IMR-90 (cell line): ENCODE measurements at regions not wholly inside any gene's neighbourhood (a gene's known extent, or its start where the extent isn't known, plus 50 kb on each side); places are given as distances from the start of the nearest gene placed in this dataset.

Experiments
- ATAC-seq: fragments of 200-7000 bp; cut with Tn5 transposase; 2 replicates; pipeline ENCODE4 v1.9.1; 2020; ENCODE audit warnings: low read depth, mild to moderate bottlenecking, moderate library complexity
- BruUV-seq: library from RNA; stranded (reverse); fragments of 400-500 nt; replicated peaks from 2 replicates; lab custom pipeline; 2021; lab: Mats Ljungman, UMichigan
- CTCF ChIA-PET: fragments of 300-600 bp; formaldehyde crosslinking; extraction: SDS; loops from one replicate; lab custom pipeline; 2021; ENCODE audit warnings: antibody characterized with exemption; lab: Yijun Ruan, JAX
- POLR2A ChIA-PET: fragments of 300-600 bp; sonication (Branson Sonifier 250); formaldehyde crosslinking; loops from one replicate; lab custom pipeline; 2022; ENCODE audit warnings: antibody characterized with exemption; ENCODE audit not compliant: unreplicated experiment; lab: Charles Lee
- DNase-seq: peaks from one replicate; pipeline ENCODE4 v3.0.0; 2013
- H2AFZ ChIP-seq: replicated peaks from 2 replicates; pipeline ENCODE3; 2013; ENCODE audit warnings: low read length, mild to moderate bottlenecking; ENCODE audit not compliant: poor library complexity
- H2AK5ac ChIP-seq: 2 replicates; pipeline ENCODE4 v1.6.1; 2013; ENCODE audit warnings: low read depth, low read length, inconsistent platforms
- H2AK9ac ChIP-seq: replicated peaks from 2 replicates; pipeline ENCODE3; 2013; ENCODE audit warnings: mild to moderate bottlenecking, low read depth, low read length, moderate library complexity; ENCODE audit not compliant: poor library complexity
- H2BK120ac ChIP-seq: 2 replicates; pipeline ENCODE4 v1.6.1; 2013; ENCODE audit warnings: low read depth, low read length, inconsistent platforms
- H2BK15ac ChIP-seq: 3 replicates; pipeline ENCODE4 v1.6.1; 2013; ENCODE audit warnings: low read depth, low read length, inconsistent platforms
- H2BK20ac ChIP-seq: 2 replicates; pipeline ENCODE4 v1.6.1; 2013; ENCODE audit warnings: low read depth, mild to moderate bottlenecking, inconsistent platforms, low read length, moderate library complexity
- H2BK5ac ChIP-seq: 2 replicates; pipeline ENCODE4 v1.6.1; 2013; ENCODE audit warnings: mild to moderate bottlenecking, low read depth, low read length, inconsistent platforms; ENCODE audit not compliant: poor library complexity, severe bottlenecking
- H3K14ac ChIP-seq: replicated peaks from 2 replicates; pipeline ENCODE4 v1.6.1; 2013; ENCODE audit warnings: low read depth, low read length, inconsistent platforms
- H3K18ac ChIP-seq: 2 replicates; pipeline ENCODE4 v1.6.1; 2013; ENCODE audit warnings: low read depth, low read length, control low read depth
- H3K23ac ChIP-seq: 2 replicates; pipeline ENCODE4 v1.6.1; 2013; ENCODE audit warnings: low read depth, low read length, inconsistent platforms
- H3K27ac ChIP-seq: 2 replicates; pipeline ENCODE4 v1.5.1; 2013; ENCODE audit warnings: mild to moderate bottlenecking, control low read depth, low read length; ENCODE audit not compliant: insufficient read depth
- H3K27me3 ChIP-seq: 2 replicates; pipeline ENCODE4 v1.6.1; 2013; ENCODE audit warnings: low read length; ENCODE audit not compliant: control insufficient read depth, insufficient read depth
- H3K36me3 ChIP-seq: 2 replicates; pipeline ENCODE4 v1.6.1; 2013; ENCODE audit warnings: low read length, mixed read lengths; ENCODE audit not compliant: control insufficient read depth, insufficient read depth
- H3K4ac ChIP-seq: 2 replicates; pipeline ENCODE4 v1.6.1; 2013; ENCODE audit warnings: low read depth, low read length, inconsistent platforms
- H3K4me1 ChIP-seq: 2 replicates; pipeline ENCODE4 v1.6.1; 2013; ENCODE audit warnings: low read length, mixed read lengths; ENCODE audit not compliant: control insufficient read depth, insufficient read depth
- H3K4me2 ChIP-seq: 2 replicates; pipeline ENCODE4 v1.6.1; 2013; ENCODE audit warnings: low read depth, mild to moderate bottlenecking, control low read depth, low read length, moderate library complexity
- H3K4me3 ChIP-seq: 2 replicates; pipeline ENCODE4 v1.5.1; 2013; ENCODE audit warnings: low read depth, mild to moderate bottlenecking, control low read depth, low read length, moderate library complexity; ENCODE audit not compliant: insufficient read depth
- H3K56ac ChIP-seq: 2 replicates; pipeline ENCODE4 v1.6.1; 2013; ENCODE audit warnings: low read length, inconsistent platforms; ENCODE audit not compliant: insufficient read depth; ENCODE audit errors: extremely low read depth
- H3K79me1 ChIP-seq, 2 experiments: 2 replicates each; pipeline ENCODE4 v1.6.1; 2013; ENCODE audit warnings: low read length in 2 of 2, inconsistent platforms in 1 of 2, low read depth in 1 of 2
- H3K9ac ChIP-seq: 2 replicates; pipeline ENCODE4 v1.6.1; 2013; ENCODE audit warnings: low read depth, low read length, control low read depth
- H3K9me1 ChIP-seq: 2 replicates; pipeline ENCODE4 v1.6.1; 2013; ENCODE audit warnings: low read length, inconsistent platforms; ENCODE audit not compliant: insufficient read depth
- H3K9me3 ChIP-seq: 2 replicates; pipeline ENCODE4 v1.6.1; 2013; ENCODE audit warnings: low read length; ENCODE audit not compliant: control insufficient read depth, insufficient read depth
- H4K20me1 ChIP-seq: 2 replicates; pipeline ENCODE4 v1.6.1; 2013; ENCODE audit warnings: low read length, inconsistent platforms; ENCODE audit not compliant: insufficient read depth
- H4K5ac ChIP-seq: 2 replicates; pipeline ENCODE4 v1.6.1; 2013; ENCODE audit warnings: mild to moderate bottlenecking, low read depth, low read length, control low read depth
- H4K8ac ChIP-seq, 2 experiments: 2 replicates each; pipeline ENCODE4 v1.6.1; 2013; ENCODE audit warnings: low read depth in 2 of 2, low read length in 2 of 2, control low read depth in 1 of 2, inconsistent platforms in 1 of 2
- H4K91ac ChIP-seq: 2 replicates; pipeline ENCODE4 v1.6.1; 2013; ENCODE audit warnings: low read depth, low read length, inconsistent platforms; ENCODE audit not compliant: insufficient read depth
- BHLHE40 ChIP-seq: fragments of 150-350 bp; IDR thresholded peaks from 2 replicates; pipeline ENCODE4 v1.6.1; 2016; ENCODE audit warnings: mild to moderate bottlenecking, low read depth, low read length
- CEBPB ChIP-seq: IDR thresholded peaks from 2 replicates; pipeline ENCODE4 v1.6.1; 2012; ENCODE audit warnings: low read depth, low read length, improper control_type of control experiment
- CHD1 ChIP-seq: IDR thresholded peaks from 2 replicates; pipeline ENCODE4 v1.6.1; 2012; ENCODE audit warnings: low read depth, low read length, improper control_type of control experiment
- FOS ChIP-seq: fragments of 150-350 bp; IDR thresholded peaks from 2 replicates; pipeline ENCODE4 v1.6.1; 2016; ENCODE audit warnings: low read depth, low read length
- MAFK ChIP-seq: IDR thresholded peaks from 2 replicates; pipeline ENCODE4 v1.6.1; 2012; ENCODE audit warnings: low read depth, low read length, improper control_type of control experiment
- MAZ ChIP-seq: IDR thresholded peaks from 2 replicates; pipeline ENCODE4 v1.6.1; 2012; ENCODE audit warnings: low read depth, mild to moderate bottlenecking, low read length, improper control_type of control experiment, moderate library complexity, borderline replicate concordance
- MXI1 ChIP-seq: IDR thresholded peaks from 2 replicates; pipeline ENCODE4 v1.6.1; 2012; ENCODE audit warnings: low read depth, mild to moderate bottlenecking, low read length, moderate library complexity, borderline replicate concordance
- NFE2L2 ChIP-seq: fragments of 150-350 bp; IDR thresholded peaks from 2 replicates; pipeline ENCODE4 v1.6.1; 2016; ENCODE audit warnings: low read depth, mild to moderate bottlenecking, low read length
- POLR2A ChIP-seq: IDR thresholded peaks from 2 replicates; pipeline ENCODE4 v1.6.1; 2012; ENCODE audit warnings: mild to moderate bottlenecking, low read depth, low read length
- RAD21 ChIP-seq: IDR thresholded peaks from 2 replicates; pipeline ENCODE4 v1.6.1; 2012; ENCODE audit warnings: low read length, improper control_type of control experiment
- RCOR1 ChIP-seq: IDR thresholded peaks from 2 replicates; pipeline ENCODE4 v1.6.1; 2012; ENCODE audit warnings: mild to moderate bottlenecking, low read length, improper control_type of control experiment; ENCODE audit not compliant: insufficient replicate concordance
- RFX5 ChIP-seq: IDR thresholded peaks from 2 replicates; pipeline ENCODE4 v1.8.0; 2012; ENCODE audit warnings: low read depth, mild to moderate bottlenecking, low read length, moderate library complexity
- SMC3 ChIP-seq: fragments of 150-350 bp; IDR thresholded peaks from 2 replicates; pipeline ENCODE4 v1.6.1; 2016; ENCODE audit warnings: low read depth, mild to moderate bottlenecking, antibody characterized with exemption, low read length, moderate library complexity
- WGBS, 2 experiments: methylation state at CpG; one replicate each; pipeline versions ENCODE4 v1.1.5 to v1.1.7; 2013; ENCODE audit warnings: missing lambda C conversion rate in 2 of 2; ENCODE audit not compliant: insufficient read length in 1 of 2; ENCODE audit errors: extremely low coverage in 2 of 2; 5-methylcytosine and 5-hydroxymethylcytosine counted together
- dilution Hi-C: fragments of 300-500 bp; cut with HindIII; formaldehyde crosslinking; loops from one replicate; pipeline ENCODE4 v1.14.3; 2018; ENCODE audit warnings: low sequenced_read_pairs; ENCODE audit not compliant: unreplicated experiment
- in situ Hi-C: fragments of 300-500 bp; cut with MboI; formaldehyde crosslinking; loops from 3 replicates; pipeline ENCODE4 v1.14.3; 2019; ENCODE audit warnings: low sequenced_read_pairs, inconsistent platforms, mixed read lengths
- intact Hi-C: fragments of 100-400 bp; cut with micrococcal nuclease; formaldehyde crosslinking; loops from 2 replicates; pipeline ENCODE4 v1.10.0; 2022
- TF ChIP-seq, protein P1 (sequence below): conservative IDR thresholded peaks from 2 replicates; pipeline ENCODE4 v1.5.1; 2012; ENCODE audit warnings: mild to moderate bottlenecking, low read depth, low read length, improper control_type of control experiment
- TF ChIP-seq, protein P2 (sequence below): fragments of 150-350 bp; IDR thresholded peaks from 2 replicates; pipeline ENCODE4 v1.6.1; 2017; ENCODE audit warnings: mild to moderate bottlenecking, antibody characterized with exemption, low read length, low read depth
- TF ChIP-seq, protein P3 (sequence below): fragments of 150-350 bp; IDR thresholded peaks from 2 replicates; pipeline ENCODE4 v1.6.1; 2016; ENCODE audit warnings: low read depth, mild to moderate bottlenecking, low read length, moderate library complexity, borderline replicate concordance

DNA sequence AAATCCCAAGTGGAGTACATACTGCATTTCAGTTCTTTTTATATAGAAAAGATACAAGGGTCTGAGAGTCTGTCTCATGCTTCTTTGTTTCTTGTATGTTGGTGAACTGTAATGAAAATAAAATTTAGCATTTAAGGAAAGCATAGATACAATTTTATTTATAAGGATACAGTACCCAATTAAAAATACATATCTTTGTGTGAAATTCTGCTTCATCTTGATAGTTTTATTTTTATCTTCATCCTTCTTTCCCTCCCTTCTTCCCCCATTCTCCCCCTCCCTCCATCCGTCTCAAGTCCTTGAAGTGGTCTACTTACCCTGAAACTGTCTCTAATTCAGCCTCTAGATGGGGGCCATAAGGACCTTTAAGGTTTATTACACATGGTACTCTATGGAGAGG is 359.8 kb downstream of the CDH7 start:
- H3K4ac ChIP-seq = no peak overlapping the region
- BruUV-seq = no TSS peak
- no peaks in the 10 kb centered on the region for H3K27me3 ChIP-seq
- H3K56ac ChIP-seq = no peak overlapping the region
- ChIA-PET CTCF (no interaction called here), POLR2A (no interaction called here)
- H3K18ac ChIP-seq = no peak overlapping the region
- no peaks in the 10 kb centered on the region for H3K9me1 ChIP-seq
- H3K9ac ChIP-seq = no peak overlapping the region
- H3K14ac ChIP-seq = no peak overlapping the region
- WGBS, 2 experiments = no CpG with 5 or more reads among the region's 1 CpG
- H2BK15ac ChIP-seq = no peak overlapping the region
- no peaks in the 10 kb centered on the region for H3K79me1 ChIP-seq
- H2BK5ac ChIP-seq = no peak overlapping the region
- no peaks in the 10 kb centered on the region for H3K36me3 ChIP-seq
- H3K9me3 ChIP-seq = peaks cover 3% of the 10 kb centered on the region; the same call in 1 of the 2 replicates
- H3K27ac ChIP-seq = no peak overlapping the region
- H2AK5ac ChIP-seq = no peak overlapping the region
- TF ChIP-seq, protein P1, sequence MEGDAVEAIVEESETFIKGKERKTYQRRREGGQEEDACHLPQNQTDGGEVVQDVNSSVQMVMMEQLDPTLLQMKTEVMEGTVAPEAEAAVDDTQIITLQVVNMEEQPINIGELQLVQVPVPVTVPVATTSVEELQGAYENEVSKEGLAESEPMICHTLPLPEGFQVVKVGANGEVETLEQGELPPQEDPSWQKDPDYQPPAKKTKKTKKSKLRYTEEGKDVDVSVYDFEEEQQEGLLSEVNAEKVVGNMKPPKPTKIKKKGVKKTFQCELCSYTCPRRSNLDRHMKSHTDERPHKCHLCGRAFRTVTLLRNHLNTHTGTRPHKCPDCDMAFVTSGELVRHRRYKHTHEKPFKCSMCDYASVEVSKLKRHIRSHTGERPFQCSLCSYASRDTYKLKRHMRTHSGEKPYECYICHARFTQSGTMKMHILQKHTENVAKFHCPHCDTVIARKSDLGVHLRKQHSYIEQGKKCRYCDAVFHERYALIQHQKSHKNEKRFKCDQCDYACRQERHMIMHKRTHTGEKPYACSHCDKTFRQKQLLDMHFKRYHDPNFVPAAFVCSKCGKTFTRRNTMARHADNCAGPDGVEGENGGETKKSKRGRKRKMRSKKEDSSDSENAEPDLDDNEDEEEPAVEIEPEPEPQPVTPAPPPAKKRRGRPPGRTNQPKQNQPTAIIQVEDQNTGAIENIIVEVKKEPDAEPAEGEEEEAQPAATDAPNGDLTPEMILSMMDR = no peak
- TF ChIP-seq MXI1 (no peak), FOS (no peak), MAZ (no peak), POLR2A (no peak), CHD1 (no peak), RAD21 (no peak), CEBPB (no peak), BHLHE40 (no peak), RFX5 (no peak), NFE2L2 (no peak), MAFK (no peak), SMC3 (no peak), RCOR1 (no peak)
- TF ChIP-seq, protein P2, sequence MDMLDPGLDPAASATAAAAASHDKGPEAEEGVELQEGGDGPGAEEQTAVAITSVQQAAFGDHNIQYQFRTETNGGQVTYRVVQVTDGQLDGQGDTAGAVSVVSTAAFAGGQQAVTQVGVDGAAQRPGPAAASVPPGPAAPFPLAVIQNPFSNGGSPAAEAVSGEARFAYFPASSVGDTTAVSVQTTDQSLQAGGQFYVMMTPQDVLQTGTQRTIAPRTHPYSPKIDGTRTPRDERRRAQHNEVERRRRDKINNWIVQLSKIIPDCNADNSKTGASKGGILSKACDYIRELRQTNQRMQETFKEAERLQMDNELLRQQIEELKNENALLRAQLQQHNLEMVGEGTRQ = no peak
- TF ChIP-seq, protein P3, sequence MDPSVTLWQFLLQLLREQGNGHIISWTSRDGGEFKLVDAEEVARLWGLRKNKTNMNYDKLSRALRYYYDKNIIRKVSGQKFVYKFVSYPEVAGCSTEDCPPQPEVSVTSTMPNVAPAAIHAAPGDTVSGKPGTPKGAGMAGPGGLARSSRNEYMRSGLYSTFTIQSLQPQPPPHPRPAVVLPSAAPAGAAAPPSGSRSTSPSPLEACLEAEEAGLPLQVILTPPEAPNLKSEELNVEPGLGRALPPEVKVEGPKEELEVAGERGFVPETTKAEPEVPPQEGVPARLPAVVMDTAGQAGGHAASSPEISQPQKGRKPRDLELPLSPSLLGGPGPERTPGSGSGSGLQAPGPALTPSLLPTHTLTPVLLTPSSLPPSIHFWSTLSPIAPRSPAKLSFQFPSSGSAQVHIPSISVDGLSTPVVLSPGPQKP = no peak
- dilution Hi-C loops = no loop called here
- H3K4me3 ChIP-seq = no peak overlapping the region
- H3K4me1 ChIP-seq = no peaks in the 10 kb centered on the region
- H4K8ac ChIP-seq = no peak overlapping the region
- in situ Hi-C loops = no loop called here
- intact Hi-C loops = no loop called here
- H2AFZ ChIP-seq = no peak overlapping the region
- no peak overlapping the region for H3K23ac ChIP-seq
- no peak overlapping the region for H2BK20ac ChIP-seq
- no peak for DNase-seq
- H2BK120ac ChIP-seq = no peak overlapping the region
- no peak overlapping the region for H4K91ac ChIP-seq
- no peaks in the 10 kb centered on the region for H4K20me1 ChIP-seq
- no peak overlapping the region for H2AK9ac ChIP-seq
- no peak overlapping the region for H4K5ac ChIP-seq
- ATAC-seq = no peak
- H3K4me2 ChIP-seq = no peak overlapping the region
